RKO (cell line): ENCODE measurements at regions not wholly inside any gene's neighbourhood (a gene's known extent, or its start where the extent isn't known, plus 50 kb on each side); places are given as distances from the start of the nearest gene placed in this dataset.

Experiments
- DNase-seq: peaks from one replicate; pipeline ENCODE4 v3.0.0-alpha.2; 2016; ENCODE audit warnings: low spot score

- DNase-seq: no peak
Observed at GRCh38 chr11:19513253-19513652, 199.4 kb upstream of the NAV2 start.

- DNase-seq: no peak
Observed at GRCh38 chr11:19512618-19513017, 200.0 kb upstream of the NAV2 start.

GRCh38 chr11:19511413-19512183 lies 201.0 kb upstream of the NAV2 start:
- no peak for DNase-seq

GRCh38 chr11:19511066-19511412 lies 201.6 kb upstream of the NAV2 start:
- DNase-seq: no peak

- DNase-seq: no peak
Observed at GRCh38 chr11:19510468-19510867, 202.2 kb upstream of the NAV2 start.

GRCh38 chr11:19509215-19509614 lies 203.4 kb upstream of the NAV2 start:
- no peak for DNase-seq

GRCh38 chr11:19508165-19508564 lies 204.5 kb upstream of the NAV2 start:
- peak; percentile 44 for DNase-seq

- DNase-seq: no peak
Observed at GRCh38 chr11:19506816-19507486, 205.7 kb upstream of the NAV2 start.

GRCh38 chr11:19502691-19503253 lies 209.9 kb upstream of the NAV2 start:
- DNase-seq: no peak

GRCh38 chr11:19501631-19502030 lies 211.0 kb upstream of the NAV2 start:
- no peak for DNase-seq

GRCh38 chr11:19499999-19500398 lies 212.6 kb upstream of the NAV2 start:
- no peak for DNase-seq

GRCh38 chr11:19499026-19499669 lies 213.5 kb upstream of the NAV2 start:
- DNase-seq: no peak

- DNase-seq: no peak
Observed at GRCh38 chr11:19493446-19494213, 219.0 kb upstream of the NAV2 start.

GRCh38 chr11:19482319-19483100 lies 230.1 kb upstream of the NAV2 start:
- no peak for DNase-seq

- no peak for DNase-seq
Observed at GRCh38 chr11:19480540-19480939, 232.1 kb upstream of the NAV2 start.

- no peak for DNase-seq
Observed at GRCh38 chr11:19478891-19479290, 233.7 kb upstream of the NAV2 start.

GRCh38 chr11:19474954-19475721 lies 234.4 kb upstream of the E2F8 start:
- DNase-seq: no peak

GRCh38 chr11:19474211-19474610 lies 233.5 kb upstream of the E2F8 start:
- no peak for DNase-seq

- DNase-seq: no peak
Observed at GRCh38 chr11:19472679-19473078, 231.9 kb upstream of the E2F8 start.

- no peak for DNase-seq
Observed at GRCh38 chr11:19467904-19468303, 227.2 kb upstream of the E2F8 start.

- DNase-seq: no peak
Observed at GRCh38 chr11:19466314-19466713, 225.6 kb upstream of the E2F8 start.
